GM12872 (cell line): ENCODE measurements at regions not wholly inside any gene's neighbourhood (a gene's known extent, or its start where the extent isn't known, plus 50 kb on each side); places are given as distances from the start of the nearest gene placed in this dataset.

Experiments used
- CTCF ChIP-seq: IDR thresholded peaks from 3 replicates; pipeline ENCODE4 v1.5.1; 2011; ENCODE audit warnings: low read depth, mild to moderate bottlenecking, low read length, moderate library complexity; ENCODE audit not compliant: insufficient read depth

- TF ChIP-seq CTCF = no peak
Measured at GRCh38 chr3:43866529-43867353, 176.0 kb downstream of the ABHD5 start.

- no peak for TF ChIP-seq CTCF
Measured at GRCh38 chr3:43867436-43868072, 176.8 kb downstream of the ABHD5 start.

GRCh38 chr3:43869491-43869890 lies 178.8 kb downstream of the ABHD5 start:
- TF ChIP-seq CTCF = no peak

- TF ChIP-seq CTCF = no peak
Measured at GRCh38 chr3:43870120-43870519, 179.4 kb downstream of the ABHD5 start.

- no peak for TF ChIP-seq CTCF
Measured at GRCh38 chr3:43870844-43871626, 180.3 kb downstream of the ABHD5 start.

GRCh38 chr3:43871627-43872245 lies 181.0 kb downstream of the ABHD5 start:
- TF ChIP-seq CTCF = no peak

- TF ChIP-seq CTCF = no peak
Measured at GRCh38 chr3:43872301-43872700, 181.6 kb downstream of the ABHD5 start.
